ENCODE measurements at regions not wholly inside any gene's neighbourhood (a gene's known extent, or its start where the extent isn't known, plus 50 kb on each side); places are given as distances from the start of the nearest gene placed in this dataset.

- ChIA-PET POLR2A (interaction anchor here (0.6 to 1.9 kb wide), 6 partner anchors 10 to 458 kb away, joined by 3 to 7 read pairs (median 4); partner anchors contain the start of gene RNU4ATAC), CTCF (interaction anchor here (1.1 to 2.1 kb wide), 5 partner anchors 10 to 395 kb away, joined by 3 to 6 read pairs (median 3); no protein-coding TSS in a partner anchor)
- Mint-ChIP-seq H3K9me3 (no peaks in the 10 kb centered on the region), H3K4me3 (no peak overlapping the region), H3K27me3 (peaks cover 25% of the 10 kb centered on the region), H3K36me3 (ENCODE audit: low read depth) (no peaks in the 10 kb centered on the region), H3K27ac (no peak overlapping the region), H3K4me1 (no peaks in the 10 kb centered on the region)
- no peak for DNase-seq
These were observed 209.1 kb downstream of the TFCP2L1 start for GRCh38 chr2:121075641-121076497.

GRCh38 chr2:121076498-121076820 is 208.5 kb downstream of the TFCP2L1 start:
- Mint-ChIP-seq H3K4me1 (no peaks in the 10 kb centered on the region), H3K4me3 (no peak overlapping the region), H3K27ac (no peak overlapping the region), H3K27me3 (peaks cover 25% of the 10 kb centered on the region), H3K36me3 (ENCODE audit: low read depth) (no peaks in the 10 kb centered on the region), H3K9me3 (no peaks in the 10 kb centered on the region)
- ChIA-PET POLR2A (no interaction called here), CTCF (interaction anchor here (1.1 to 2.1 kb wide), 3 partner anchors 10 to 380 kb away, joined by 4 to 6 read pairs (median 5); no protein-coding TSS in a partner anchor)
- no peak for DNase-seq

GRCh38 chr2:121076885-121077549 is 208.0 kb downstream of the TFCP2L1 start:
- Mint-ChIP-seq H3K4me3 (no peak overlapping the region), H3K27ac (no peak overlapping the region), H3K27me3 (peaks cover 25% of the 10 kb centered on the region), H3K4me1 (no peaks in the 10 kb centered on the region), H3K9me3 (no peaks in the 10 kb centered on the region), H3K36me3 (ENCODE audit: low read depth) (no peaks in the 10 kb centered on the region)
- CTCF ChIA-PET = interaction anchor here (1.1 to 1.7 kb wide), 3 partner anchors 15 to 381 kb away, joined by 3 to 5 read pairs (median 4); no protein-coding TSS in a partner anchor
- POLR2A ChIA-PET = interaction anchor here (0.7 kb wide), 1 partner anchor 453 kb away, joined by 3 read pairs; the partner anchor contains the start of gene RNU4ATAC
- peak; percentile 74 for DNase-seq

GRCh38 chr2:121078899-121079298 is 206.1 kb downstream of the TFCP2L1 start:
- Mint-ChIP-seq H3K27ac (no peak overlapping the region), H3K4me1 (no peaks in the 10 kb centered on the region), H3K9me3 (no peaks in the 10 kb centered on the region), H3K4me3 (no peak overlapping the region), H3K36me3 (ENCODE audit: low read depth) (no peaks in the 10 kb centered on the region), H3K27me3 (peaks cover 25% of the 10 kb centered on the region)
- no peak for DNase-seq
- CTCF ChIA-PET = interaction anchor here (1.1 to 2.3 kb wide), 6 partner anchors 13 to 398 kb away, joined by 3 to 14 read pairs (median 4); no protein-coding TSS in a partner anchor
- POLR2A ChIA-PET = no interaction called here

GRCh38 chr2:121080013-121080772 is 204.8 kb downstream of the TFCP2L1 start:
- CTCF ChIA-PET = interaction anchor here (0.6 to 2.3 kb wide), 15 partner anchors 8 to 656 kb away, joined by 3 to 14 read pairs (median 3); partner anchors contain the start of gene NIFK
- no peak overlapping the region for H3K27ac Mint-ChIP-seq
- H3K9me3 Mint-ChIP-seq = no peaks in the 10 kb centered on the region
- POLR2A ChIA-PET = no interaction called here
- H3K4me3 Mint-ChIP-seq = no peak overlapping the region
- no peaks in the 10 kb centered on the region for H3K4me1 Mint-ChIP-seq
- H3K27me3 Mint-ChIP-seq = peaks cover 19% of the 10 kb centered on the region
- no peaks in the 10 kb centered on the region for H3K36me3 Mint-ChIP-seq (ENCODE audit: low read depth)
- peak; percentile 47 for DNase-seq

- CTCF ChIA-PET = interaction anchor here (0.9 to 2.0 kb wide), 2 partner anchors 275 to 388 kb away, joined by 3 to 4 read pairs; no protein-coding TSS in a partner anchor
- POLR2A ChIA-PET = no interaction called here
- no peak overlapping the region for H3K27ac Mint-ChIP-seq
- no peaks in the 10 kb centered on the region for H3K9me3 Mint-ChIP-seq
- no peaks in the 10 kb centered on the region for H3K36me3 Mint-ChIP-seq (ENCODE audit: low read depth)
- H3K27me3 Mint-ChIP-seq = peaks cover 5% of the 10 kb centered on the region
- H3K4me3 Mint-ChIP-seq = no peak overlapping the region
- DNase-seq = no peak
- H3K4me1 Mint-ChIP-seq = no peaks in the 10 kb centered on the region
These were observed 203.3 kb downstream of the TFCP2L1 start for GRCh38 chr2:121081701-121082100.

- no peaks in the 10 kb centered on the region for H3K4me1 Mint-ChIP-seq
- H3K9me3 Mint-ChIP-seq = no peaks in the 10 kb centered on the region
- H3K4me3 Mint-ChIP-seq = no peak overlapping the region
- no peak for DNase-seq
- no peaks in the 10 kb centered on the region for H3K36me3 Mint-ChIP-seq (ENCODE audit: low read depth)
- H3K27ac Mint-ChIP-seq = no peak overlapping the region
- peaks cover 2% of the 10 kb centered on the region for H3K27me3 Mint-ChIP-seq
- CTCF ChIA-PET = interaction anchor here (0.7 to 0.9 kb wide), 2 partner anchors 252 to 274 kb away, joined by 3 to 4 read pairs; no protein-coding TSS in a partner anchor
- POLR2A ChIA-PET = no interaction called here
These were observed 202.8 kb downstream of the TFCP2L1 start for GRCh38 chr2:121082191-121082590.

GRCh38 chr2:121084130-121084680 is 200.8 kb downstream of the TFCP2L1 start:
- H3K27me3 Mint-ChIP-seq = peaks cover 2% of the 10 kb centered on the region
- no peaks in the 10 kb centered on the region for H3K36me3 Mint-ChIP-seq (ENCODE audit: low read depth)

GRCh38 chr2:121085801-121086200 is 199.2 kb downstream of the TFCP2L1 start:
- Mint-ChIP-seq H3K4me1 (no peaks in the 10 kb centered on the region), H3K9me3 (no peaks in the 10 kb centered on the region), H3K36me3 (ENCODE audit: low read depth) (no peaks in the 10 kb centered on the region), H3K27me3 (peaks cover 2% of the 10 kb centered on the region), H3K27ac (no peak overlapping the region), H3K4me3 (no peak overlapping the region)
- CTCF ChIA-PET = interaction anchor here (0.7 to 3.2 kb wide), 9 partner anchors 7 to 590 kb away, joined by 3 to 16 read pairs (median 3); no protein-coding TSS in a partner anchor
- DNase-seq = no peak
- POLR2A ChIA-PET = interaction anchor here (1.4 kb wide), 1 partner anchor 11 kb away, joined by 5 read pairs; no protein-coding TSS in a partner anchor

More at GRCh38 chr2:121084130-121084680, 200.8 kb downstream of the TFCP2L1 start:
- ChIA-PET CTCF (interaction anchor here (1.1 to 1.3 kb wide), 4 partner anchors 9 to 318 kb away, joined by 3 to 6 read pairs (median 4); no protein-coding TSS in a partner anchor), POLR2A (no interaction called here)
- no peak for DNase-seq
- Mint-ChIP-seq H3K9me3 (no peaks in the 10 kb centered on the region), H3K4me1 (no peaks in the 10 kb centered on the region), H3K27ac (no peak overlapping the region), H3K4me3 (no peak overlapping the region)

- no peak for DNase-seq
- no peak overlapping the region for H3K27ac Mint-ChIP-seq
- H3K4me3 Mint-ChIP-seq = no peak overlapping the region
- no peaks in the 10 kb centered on the region for H3K36me3 Mint-ChIP-seq (ENCODE audit: low read depth)
- H3K27me3 Mint-ChIP-seq = peaks cover 2% of the 10 kb centered on the region
- ChIA-PET POLR2A (interaction anchor here (1.4 kb wide), 1 partner anchor 11 kb away, joined by 5 read pairs; no protein-coding TSS in a partner anchor), CTCF (interaction anchor here (1.0 to 3.2 kb wide), 4 partner anchors 11 to 272 kb away, joined by 3 to 16 read pairs (median 4); no protein-coding TSS in a partner anchor)
- no peaks in the 10 kb centered on the region for H3K4me1 Mint-ChIP-seq
- H3K9me3 Mint-ChIP-seq = no peaks in the 10 kb centered on the region
These were observed 198.6 kb downstream of the TFCP2L1 start for GRCh38 chr2:121086450-121086849.

GRCh38 chr2:121087117-121087516 is 197.9 kb downstream of the TFCP2L1 start:
- POLR2A ChIA-PET = no interaction called here
- H3K27ac Mint-ChIP-seq = no peak overlapping the region

More at GRCh38 chr2:121087117-121087516, 197.9 kb downstream of the TFCP2L1 start:
- Mint-ChIP-seq H3K27me3 (peaks cover 2% of the 10 kb centered on the region), H3K36me3 (ENCODE audit: low read depth) (no peaks in the 10 kb centered on the region), H3K4me3 (no peak overlapping the region), H3K4me1 (no peaks in the 10 kb centered on the region), H3K9me3 (no peaks in the 10 kb centered on the region)
- CTCF ChIA-PET = interaction anchor here (3.2 kb wide), 1 partner anchor 268 kb away, joined by 16 read pairs; no protein-coding TSS in a partner anchor
- DNase-seq = no peak
